CD4-positive, alpha-beta T cell (primary cell): ENCODE measurements at regions not wholly inside any gene's neighbourhood (a gene's known extent, or its start where the extent isn't known, plus 50 kb on each side); places are given as distances from the start of the nearest gene placed in this dataset.

ENCODE experiments used
- ATAC-seq: fragments of 200-7000 bp; cut with Tn5 transposase; one replicate; pipeline ENCODE4 v1.10.0; 2022; ENCODE audit warnings: mild to moderate bottlenecking; ENCODE audit not compliant: poor library complexity
- CTCF ChIA-PET: fragments of 350-600 bp; sonication (Branson Sonifier 250); formaldehyde crosslinking; loops from one replicate; lab custom pipeline; 2021; ENCODE audit warnings: antibody characterized with exemption, inconsistent platforms; lab: Charles Lee
- POLR2A ChIA-PET: fragments of 350-600 bp; sonication (Branson Sonifier 250); formaldehyde crosslinking; loops from one replicate; lab custom pipeline; 2021; ENCODE audit warnings: antibody characterized with exemption, inconsistent platforms; lab: Charles Lee
- DNase-seq, 14 experiments: peaks; one replicate each; pipeline ENCODE4 v3.0.0-alpha.2; 2013 to 2020; ENCODE audit warnings: mixed read lengths in 2 of 14
- H3K27ac ChIP-seq, 2 donors: one replicate each; pipeline versions ENCODE4 v1.5.1 to v1.7.0; 2013; ENCODE audit warnings: low read length in 2 of 2, low read depth in 1 of 2, mild to moderate bottlenecking in 1 of 2
- H3K27me3 ChIP-seq, 2 experiments: 1 replicate in 1 of 2; 2 replicates in 1 of 2; pipeline versions ENCODE4 v1.6.1 to v1.7.0; 2013; ENCODE audit warnings: low read length in 2 of 2, control low read depth in 1 of 2, mild to moderate bottlenecking in 1 of 2, moderate library complexity in 1 of 2; ENCODE audit not compliant: insufficient read depth in 2 of 2, control insufficient read depth in 1 of 2
- H3K36me3 ChIP-seq: one replicate; pipeline ENCODE4 v1.6.1; 2013; ENCODE audit warnings: low read length, control low read depth; ENCODE audit not compliant: insufficient read depth
- H3K4me1 ChIP-seq: one replicate; pipeline ENCODE4 v1.6.1; 2013; ENCODE audit warnings: low read length, control low read depth; ENCODE audit not compliant: insufficient read depth
- H3K4me3 ChIP-seq: one replicate; pipeline ENCODE4 v1.5.1; 2013; ENCODE audit warnings: mild to moderate bottlenecking, low read length, moderate library complexity
- H3K9me3 ChIP-seq, 2 experiments: 1 replicate in 1 of 2; 2 replicates in 1 of 2; pipeline versions ENCODE4 v1.6.1 to v1.7.0; 2013; ENCODE audit warnings: low read length in 2 of 2, mild to moderate bottlenecking in 2 of 2, control low read depth in 1 of 2, moderate library complexity in 1 of 2; ENCODE audit not compliant: control insufficient read depth in 1 of 2, insufficient read depth in 1 of 2
- H3K27ac Mint-ChIP-seq: one replicate; pipeline ENCODE4 v1.8.0; 2020; ENCODE audit warnings: mixed read lengths
- H3K27me3 Mint-ChIP-seq: one replicate; pipeline ENCODE4 v1.8.0; 2021; ENCODE audit warnings: mixed read lengths
- H3K36me3 Mint-ChIP-seq: one replicate; pipeline ENCODE4 v1.8.0; 2021; ENCODE audit warnings: low read depth, mixed read lengths
- H3K4me1 Mint-ChIP-seq: one replicate; pipeline ENCODE4 v1.8.0; 2021; ENCODE audit warnings: low read depth, mixed read lengths
- H3K4me3 Mint-ChIP-seq: one replicate; pipeline ENCODE4 v1.8.0; 2020; ENCODE audit warnings: mild to moderate bottlenecking, mixed read lengths
- H3K9me3 Mint-ChIP-seq: one replicate; pipeline ENCODE4 v1.8.0; 2020; ENCODE audit warnings: mixed read lengths
- intact Hi-C, 2 experiments: fragments of 100-400 bp; cut with DNase I in 1 of 2; cut with micrococcal nuclease in 1 of 2; formaldehyde crosslinking; loops; one replicate each; pipeline versions ENCODE4 v1.15.1 to v1.9.0; 2023 to 2025; cut with DNase I, micrococcal nuclease
- TF ChIP-seq, protein P1 (sequence below): fragments of 200-600 bp; IDR thresholded peaks from one replicate; pipeline ENCODE4 v1.8.0; 2022; ENCODE audit warnings: antibody characterized with exemption, mild to moderate bottlenecking

DNA sequence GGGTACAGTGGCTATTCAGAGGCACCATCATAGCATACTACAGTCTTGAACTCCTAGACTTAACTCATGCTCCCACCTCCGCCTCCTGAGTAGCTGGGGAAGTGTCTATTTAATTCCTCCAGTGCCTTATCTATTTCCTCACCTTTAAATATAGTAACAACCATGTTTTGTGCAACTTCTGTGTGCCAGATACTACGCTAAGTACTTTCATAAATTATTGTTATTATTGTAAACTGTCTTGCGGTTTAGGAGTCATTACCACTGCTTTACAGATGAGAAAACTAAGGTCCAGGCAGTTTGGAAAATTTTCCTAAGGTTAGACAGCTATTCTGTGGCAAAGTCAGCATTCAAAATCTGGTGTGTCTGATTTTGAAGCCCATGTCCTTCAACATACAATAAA lies 359.1 kb upstream of the XYLT1 start:
- no peaks in the 10 kb centered on the region for H3K4me1 Mint-ChIP-seq
- H3K27me3 Mint-ChIP-seq: peaks cover 4% of the 10 kb centered on the region
- ChIA-PET CTCF (no interaction called here), POLR2A (no interaction called here)
- intact Hi-C loops: no loop called here
- Histone ChIP-seq H3K9me3 (no peaks in the 10 kb centered on the region), H3K36me3 (no peaks in the 10 kb centered on the region), H3K4me1 (no peaks in the 10 kb centered on the region), H3K27me3 (no peaks in the 10 kb centered on the region), H3K27ac (no peak overlapping the region), H3K4me3 (no peak overlapping the region)
- TF ChIP-seq, protein P1, sequence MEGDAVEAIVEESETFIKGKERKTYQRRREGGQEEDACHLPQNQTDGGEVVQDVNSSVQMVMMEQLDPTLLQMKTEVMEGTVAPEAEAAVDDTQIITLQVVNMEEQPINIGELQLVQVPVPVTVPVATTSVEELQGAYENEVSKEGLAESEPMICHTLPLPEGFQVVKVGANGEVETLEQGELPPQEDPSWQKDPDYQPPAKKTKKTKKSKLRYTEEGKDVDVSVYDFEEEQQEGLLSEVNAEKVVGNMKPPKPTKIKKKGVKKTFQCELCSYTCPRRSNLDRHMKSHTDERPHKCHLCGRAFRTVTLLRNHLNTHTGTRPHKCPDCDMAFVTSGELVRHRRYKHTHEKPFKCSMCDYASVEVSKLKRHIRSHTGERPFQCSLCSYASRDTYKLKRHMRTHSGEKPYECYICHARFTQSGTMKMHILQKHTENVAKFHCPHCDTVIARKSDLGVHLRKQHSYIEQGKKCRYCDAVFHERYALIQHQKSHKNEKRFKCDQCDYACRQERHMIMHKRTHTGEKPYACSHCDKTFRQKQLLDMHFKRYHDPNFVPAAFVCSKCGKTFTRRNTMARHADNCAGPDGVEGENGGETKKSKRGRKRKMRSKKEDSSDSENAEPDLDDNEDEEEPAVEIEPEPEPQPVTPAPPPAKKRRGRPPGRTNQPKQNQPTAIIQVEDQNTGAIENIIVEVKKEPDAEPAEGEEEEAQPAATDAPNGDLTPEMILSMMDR: no peak
- no peak overlapping the region for H3K27ac Mint-ChIP-seq
- no peaks in the 10 kb centered on the region for H3K9me3 Mint-ChIP-seq
- no peak for DNase-seq
- H3K4me3 Mint-ChIP-seq: no peak overlapping the region
- no peak for ATAC-seq
- H3K36me3 Mint-ChIP-seq: no peaks in the 10 kb centered on the region

DNA sequence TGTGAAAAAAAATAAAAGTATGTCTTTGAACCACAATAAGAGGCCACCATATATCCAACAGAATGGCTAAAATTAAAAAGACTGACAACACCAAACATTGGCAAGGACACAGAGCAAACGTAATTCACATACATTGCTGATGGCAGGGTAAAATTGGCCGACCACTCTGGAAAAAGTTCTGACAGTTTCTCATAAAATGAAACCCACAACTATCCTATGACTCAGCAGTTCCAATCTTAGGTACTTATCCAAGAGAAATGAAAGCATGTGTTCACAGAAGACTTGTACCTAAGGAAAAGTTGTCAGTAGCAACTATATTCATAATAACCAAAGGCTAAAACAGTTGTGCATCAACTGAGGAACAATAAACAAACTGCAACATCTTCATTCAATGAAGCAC lies 357.3 kb upstream of the XYLT1 start:
- H3K36me3 Mint-ChIP-seq: no peaks in the 10 kb centered on the region

DNA sequence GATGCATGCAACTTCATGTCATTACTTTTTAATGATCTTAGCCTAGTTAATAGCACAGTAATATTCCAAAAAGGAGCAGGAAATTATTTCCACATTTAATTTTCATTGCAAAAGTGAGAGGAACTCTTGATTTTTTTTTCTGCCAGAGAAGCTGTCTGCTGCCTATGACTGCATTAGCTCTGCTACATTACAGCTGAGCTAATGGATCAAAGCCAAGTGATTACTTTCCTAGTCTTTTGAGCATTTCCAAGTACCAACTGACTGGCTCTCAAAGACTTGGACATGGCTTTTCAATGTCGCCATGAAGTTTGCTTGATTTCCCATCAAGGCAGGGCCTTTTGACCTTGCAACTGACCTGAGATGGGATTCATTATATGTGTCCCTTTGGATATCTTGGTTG lies 356.6 kb upstream of the XYLT1 start:
- Histone ChIP-seq H3K9me3 (no peaks in the 10 kb centered on the region), H3K36me3 (no peaks in the 10 kb centered on the region), H3K4me1 (no peaks in the 10 kb centered on the region), H3K27me3 (no peaks in the 10 kb centered on the region), H3K27ac (no peak overlapping the region), H3K4me3 (no peak overlapping the region)
- Mint-ChIP-seq H3K36me3 (no peaks in the 10 kb centered on the region), H3K9me3 (no peaks in the 10 kb centered on the region), H3K4me1 (no peaks in the 10 kb centered on the region), H3K27me3 (peaks cover 20% of the 10 kb centered on the region), H3K27ac (no peak overlapping the region), H3K4me3 (no peak overlapping the region)
- POLR2A ChIA-PET: no interaction called here
- ATAC-seq (no peak), DNase-seq (no peak)
- intact Hi-C loops: no loop called here
- CTCF ChIA-PET: no interaction called here
- TF ChIP-seq, protein P1: no peak

More for the DNA sequence above, 357.3 kb upstream of the XYLT1 start:
- ChIA-PET CTCF (no interaction called here), POLR2A (no interaction called here)
- Histone ChIP-seq H3K36me3 (no peaks in the 10 kb centered on the region), H3K27ac (no peak overlapping the region), H3K4me1 (no peaks in the 10 kb centered on the region), H3K9me3 (no peaks in the 10 kb centered on the region), H3K27me3 (no peaks in the 10 kb centered on the region), H3K4me3 (no peak overlapping the region)
- Mint-ChIP-seq H3K27me3 (peaks cover 13% of the 10 kb centered on the region), H3K27ac (no peak overlapping the region), H3K4me3 (no peak overlapping the region), H3K9me3 (no peaks in the 10 kb centered on the region), H3K4me1 (no peaks in the 10 kb centered on the region)
- intact Hi-C loops: no loop called here
- TF ChIP-seq, protein P1: no peak
- ATAC-seq: no peak
- DNase-seq: no peak
